GM19452 (cell line): ENCODE measurements at regions not wholly inside any gene's neighbourhood (a gene's known extent, or its start where the extent isn't known, plus 50 kb on each side); places are given as distances from the start of the nearest gene placed in this dataset.
A peak's percentile ranks its signal among the peaks of the same experiment; 100 is the strongest.
"Not testable (repeated sequence)": the region's sequence is repeated elsewhere in the genome, so short reads cannot be mapped to it uniquely, and the experiment has no call there.

ENCODE experiments used
- ATAC-seq: cut with Tn5 transposase; IDR thresholded peaks from one replicate; pipeline ENCODE4 v1.9.1; 2021; ENCODE audit not compliant: unreplicated experiment

DNA sequence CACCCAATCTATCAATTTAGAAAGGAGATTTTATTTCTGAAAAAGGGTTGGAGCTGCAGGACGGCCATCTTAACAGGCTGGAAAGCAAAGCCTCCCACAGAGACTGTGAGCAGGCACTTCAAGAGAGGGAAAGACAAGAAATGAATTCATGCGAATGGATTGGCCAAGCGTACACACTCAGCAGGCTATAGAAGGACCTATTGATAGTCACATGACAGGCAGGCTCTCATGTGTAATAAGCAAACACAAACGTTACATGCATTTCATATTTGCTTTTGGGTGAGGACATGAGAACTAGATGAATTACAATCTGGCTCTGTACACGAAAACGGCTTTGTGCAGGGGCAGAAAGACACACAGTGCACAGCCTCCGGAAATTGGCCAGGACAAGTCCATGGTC, 83.9 kb upstream of the GOLGA6L6 start:
- ATAC-seq: not testable (repeated sequence)

- not testable (repeated sequence) for ATAC-seq
Measured at GRCh38 chr15:20624085-20624484, 82.5 kb upstream of the GOLGA6L6 start.

DNA sequence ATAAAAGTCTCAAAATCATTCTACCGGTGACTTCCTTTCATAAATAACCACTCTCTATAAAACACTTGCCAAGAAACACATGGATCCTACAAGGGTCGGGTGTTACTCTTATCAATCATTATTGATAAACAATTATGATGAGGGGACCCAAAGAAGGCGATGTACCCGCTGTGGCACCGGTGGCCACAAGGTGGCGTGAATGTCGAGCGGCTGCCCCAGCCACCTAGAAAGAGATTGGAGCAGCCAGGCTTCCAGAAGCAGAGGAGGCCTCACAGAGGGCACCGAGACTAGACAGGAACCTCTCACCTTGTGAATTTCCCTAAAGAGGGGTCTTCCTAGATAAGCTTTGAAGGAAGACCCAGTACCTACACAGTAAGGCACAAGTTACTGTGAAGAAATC, 80.5 kb upstream of the GOLGA6L6 start:
- ATAC-seq: peak; percentile 66

GRCh38 chr15:20614549-20614948, 72.9 kb upstream of the GOLGA6L6 start:
- not testable (repeated sequence) for ATAC-seq

DNA sequence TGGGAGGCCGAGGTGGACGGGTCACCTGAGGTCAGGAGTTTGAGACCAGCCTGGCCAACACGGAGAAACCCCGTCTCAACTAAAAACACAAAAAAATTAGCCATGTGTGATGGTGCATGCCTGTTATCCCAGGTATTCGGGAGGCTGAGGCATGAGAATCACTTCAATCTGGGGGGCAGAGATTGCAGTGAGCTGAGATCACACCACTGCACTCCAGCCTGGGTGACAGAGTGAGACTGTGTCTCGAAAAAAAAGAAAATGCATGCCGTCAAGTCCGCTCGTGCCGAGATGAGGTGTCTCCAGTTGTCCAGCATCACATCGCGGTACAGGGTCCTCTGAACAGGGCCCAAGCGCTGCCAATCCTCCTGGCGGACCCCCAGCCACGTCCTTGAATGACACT, 71.2 kb upstream of the GOLGA6L6 start:
- not testable (repeated sequence) for ATAC-seq

- not testable (repeated sequence) for ATAC-seq
Measured at GRCh38 chr15:20612356-20612755, 70.8 kb upstream of the GOLGA6L6 start.

DNA sequence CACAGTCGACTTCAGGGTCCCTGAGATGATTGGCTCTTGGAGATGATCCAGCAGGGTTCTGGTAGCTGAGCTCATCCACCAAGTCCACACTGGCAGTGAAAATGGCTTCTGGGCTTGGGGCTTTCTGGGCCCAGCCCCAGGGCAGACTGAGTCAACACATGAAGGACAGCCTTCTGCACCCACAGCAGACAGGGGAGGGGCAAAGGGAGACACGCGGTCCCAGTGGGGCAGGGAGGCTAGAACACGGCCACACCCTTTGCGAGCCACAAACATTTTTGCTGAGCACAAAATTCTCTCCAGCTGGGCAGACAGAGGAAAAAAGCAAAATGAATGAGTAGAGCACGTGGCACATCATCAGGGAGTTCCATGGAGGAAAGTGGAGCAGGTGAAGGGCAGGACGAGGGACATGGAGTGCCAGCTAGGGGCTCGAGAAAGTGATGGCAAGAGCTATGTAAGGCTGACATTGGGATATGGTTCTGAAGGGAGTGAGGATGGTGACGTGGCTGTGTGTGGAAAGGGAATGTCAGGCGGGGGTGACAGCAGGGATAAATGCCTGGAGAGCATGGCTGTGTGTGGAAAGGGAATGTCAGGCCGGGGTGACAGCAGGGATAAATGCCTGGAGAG, 70.2 kb upstream of the GOLGA6L6 start:
- ATAC-seq: not testable (repeated sequence)

DNA sequence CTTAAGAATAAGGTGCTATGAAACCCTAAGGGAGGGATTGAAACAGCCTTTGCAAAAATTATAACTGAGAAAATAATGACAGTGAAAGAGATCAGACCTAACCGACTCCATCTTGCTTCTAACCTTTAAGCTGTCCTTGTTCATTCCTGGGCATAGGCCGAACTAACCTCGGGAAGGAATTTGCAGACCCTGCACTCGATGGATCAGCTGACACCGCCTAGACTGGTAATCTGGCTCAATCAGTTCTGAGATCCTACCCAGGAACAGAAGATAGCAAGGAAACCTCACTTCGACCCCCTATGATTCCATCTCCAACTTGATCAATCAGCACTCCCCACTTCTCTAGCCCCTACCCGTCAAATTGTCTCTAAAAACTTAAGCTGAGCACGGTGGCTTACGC, 66.6 kb upstream of the GOLGA6L6 start:
- not testable (repeated sequence) for ATAC-seq

DNA sequence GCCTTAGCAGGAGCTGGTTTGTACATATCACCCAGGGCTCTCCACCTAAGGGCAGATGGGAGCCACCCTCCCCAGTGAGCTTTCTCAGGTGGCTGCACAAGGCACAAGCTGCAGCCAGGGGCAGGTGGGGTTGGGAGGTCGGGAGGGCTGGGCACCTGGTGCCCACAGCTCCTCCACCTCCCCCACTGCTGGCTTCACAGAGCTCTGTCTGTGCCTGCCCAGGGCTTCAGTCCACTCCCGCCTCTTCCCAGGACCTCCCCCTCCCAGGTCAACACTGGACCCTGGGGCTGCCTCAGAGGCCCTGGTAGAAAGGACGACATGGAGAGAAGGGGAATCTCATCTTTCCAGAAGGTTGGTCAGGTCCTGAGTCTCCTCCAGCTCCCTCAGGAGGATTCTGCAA, 55.6 kb upstream of the GOLGA6L6 start:
- not testable (repeated sequence) for ATAC-seq

DNA sequence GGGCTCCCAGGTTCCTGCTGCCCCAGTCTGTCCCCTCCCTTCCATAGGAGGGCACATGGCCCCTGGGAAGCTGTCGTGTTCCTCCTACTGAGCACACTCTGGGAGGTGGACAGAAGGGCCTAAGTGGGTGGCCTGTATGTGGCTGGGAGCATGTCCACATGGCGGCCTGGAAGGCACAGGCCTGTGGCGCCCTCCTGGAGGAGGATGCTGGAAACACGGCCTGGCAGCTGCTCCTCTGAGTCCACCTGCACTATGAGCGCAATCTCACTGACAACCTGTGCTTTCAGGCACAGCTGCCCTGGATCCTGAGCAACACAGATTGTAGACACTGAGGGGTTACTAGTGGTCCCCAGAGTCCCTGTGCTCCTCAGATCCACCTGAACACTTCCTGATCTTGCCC, 52.6 kb upstream of the GOLGA6L6 start:
- ATAC-seq: not testable (repeated sequence)

GRCh38 chr15:20591936-20592335, 50.3 kb upstream of the GOLGA6L6 start:
- not testable (repeated sequence) for ATAC-seq
